Stimulated activated CD4-positive, alpha-beta T cell treated with anti-CD3 and anti-CD28 coated beads, Interleukin-12 subunit alpha, Interleukin-12 subunit beta, amount 100 ng/mL, for 48 hours (primary cell): ENCODE measurements at regions not wholly inside any gene's neighbourhood (a gene's known extent, or its start where the extent isn't known, plus 50 kb on each side); places are given as distances from the start of the nearest gene placed in this dataset.
A peak's percentile ranks its signal among the peaks of the same experiment; 100 is the strongest.
"Not testable (repeated sequence)": the region's sequence is repeated elsewhere in the genome, so short reads cannot be mapped to it uniquely, and the experiment has no call there.

Experiments
- DNase-seq, 3 donors: peaks; one replicate each; pipeline ENCODE4 v3.0.0-alpha.2; 2020; ENCODE audit warnings: low read depth in 2 of 3, low spot score in 1 of 3

- DNase-seq, result no peak
These were observed 183.2 kb downstream of the UXS1 start for GRCh38 chr2:106010818-106011355.

GRCh38 chr2:106009096-106009495, 185.0 kb downstream of the UXS1 start:
- no peak for DNase-seq

- DNase-seq, result no peak
These were observed 189.2 kb downstream of the UXS1 start for GRCh38 chr2:106004851-106005250.

GRCh38 chr2:105999211-105999989, 194.7 kb downstream of the UXS1 start:
- DNase-seq, result no peak

GRCh38 chr2:105997711-105998110, 196.4 kb downstream of the UXS1 start:
- DNase-seq, result no peak

GRCh38 chr2:105990624-105991023, 203.5 kb downstream of the UXS1 start:
- DNase-seq, result no peak

- DNase-seq, result not testable (repeated sequence)
These were observed 204.3 kb downstream of the UXS1 start for GRCh38 chr2:105989803-105990202.

GRCh38 chr2:105989070-105989469, 205.0 kb downstream of the UXS1 start:
- DNase-seq, result no peak

GRCh38 chr2:105977807-105978206, 216.3 kb downstream of the UXS1 start:
- no peak for DNase-seq

GRCh38 chr2:105977212-105977611, 216.9 kb downstream of the UXS1 start:
- peak in 2 of 3 donors; percentile 3 to 14 for DNase-seq

GRCh38 chr2:105974812-105975211, 219.3 kb downstream of the UXS1 start:
- no peak for DNase-seq

GRCh38 chr2:105972927-105973326, 221.2 kb downstream of the UXS1 start:
- no peak for DNase-seq

GRCh38 chr2:105972246-105972645, 221.9 kb downstream of the UXS1 start:
- no peak for DNase-seq

- DNase-seq, result peak in 1 of 3 donors; percentile 20
These were observed 224.5 kb downstream of the UXS1 start for GRCh38 chr2:105969552-105969951.

GRCh38 chr2:105962221-105962620, 217.5 kb downstream of the NCK2 start:
- no peak for DNase-seq

- no peak for DNase-seq
These were observed 217.0 kb downstream of the NCK2 start for GRCh38 chr2:105961599-105962146.

GRCh38 chr2:105959357-105959756, 214.6 kb downstream of the NCK2 start:
- no peak for DNase-seq

- DNase-seq, result no peak
These were observed 210.2 kb downstream of the NCK2 start for GRCh38 chr2:105954891-105955290.

- no peak for DNase-seq
These were observed 209.2 kb downstream of the NCK2 start for GRCh38 chr2:105953942-105954341.

- no peak for DNase-seq
These were observed 207.4 kb downstream of the NCK2 start for GRCh38 chr2:105952131-105952530.

GRCh38 chr2:105951384-105951694, 206.6 kb downstream of the NCK2 start:
- no peak for DNase-seq

- no peak for DNase-seq
These were observed 206.0 kb downstream of the NCK2 start for GRCh38 chr2:105950521-105951383.
